Smooth muscle cell of the brain vasculature (primary cell): ENCODE measurements at regions not wholly inside any gene's neighbourhood (a gene's known extent, or its start where the extent isn't known, plus 50 kb on each side); places are given as distances from the start of the nearest gene placed in this dataset.
"Not testable (repeated sequence)": the region's sequence is repeated elsewhere in the genome, so short reads cannot be mapped to it uniquely, and the experiment has no call there.

Experiments used
- DNase-seq: peaks from one replicate; pipeline ENCODE4 v3.0.0-alpha.2; 2012; ENCODE audit warnings: low read depth, low spot score

GRCh38 chr13:47892374-47892773 is 108.7 kb downstream of the SUCLA2 start:
- DNase-seq: no peak

- no peak for DNase-seq
Measured at GRCh38 chr13:47890146-47890814, 110.8 kb downstream of the SUCLA2 start.

GRCh38 chr13:47886314-47886713 is 114.8 kb downstream of the SUCLA2 start:
- DNase-seq: no peak

- DNase-seq: no peak
Measured at GRCh38 chr13:47875201-47875600, 125.9 kb downstream of the SUCLA2 start.

GRCh38 chr13:47873987-47874386 is 127.1 kb downstream of the SUCLA2 start:
- not testable (repeated sequence) for DNase-seq

- DNase-seq: not testable (repeated sequence)
Measured at GRCh38 chr13:47873319-47873718, 127.8 kb downstream of the SUCLA2 start.

GRCh38 chr13:47869776-47870175 is 131.3 kb downstream of the SUCLA2 start:
- DNase-seq: no peak

- DNase-seq: no peak
Measured at GRCh38 chr13:47865883-47866282, 135.2 kb downstream of the SUCLA2 start.

- no peak for DNase-seq
Measured at GRCh38 chr13:47862841-47863240, 138.2 kb downstream of the SUCLA2 start.

- no peak for DNase-seq
Measured at GRCh38 chr13:47859165-47859564, 141.9 kb downstream of the SUCLA2 start.

- no peak for DNase-seq
Measured at GRCh38 chr13:47858042-47859025, 142.7 kb downstream of the SUCLA2 start.

- no peak for DNase-seq
Measured at GRCh38 chr13:47853236-47853635, 147.8 kb downstream of the SUCLA2 start.

- no peak for DNase-seq
Measured at GRCh38 chr13:47846886-47847285, 154.2 kb downstream of the SUCLA2 start.

GRCh38 chr13:47845981-47846380 is 155.1 kb downstream of the SUCLA2 start:
- no peak for DNase-seq

- DNase-seq: no peak
Measured at GRCh38 chr13:47843005-47843404, 158.1 kb downstream of the SUCLA2 start.

GRCh38 chr13:47841151-47841550 is 159.9 kb downstream of the SUCLA2 start:
- no peak for DNase-seq

GRCh38 chr13:47837906-47838305 is 163.2 kb downstream of the SUCLA2 start:
- DNase-seq: no peak

- no peak for DNase-seq
Measured at GRCh38 chr13:47837104-47837880, 163.8 kb downstream of the SUCLA2 start.

GRCh38 chr13:47835470-47836228 is 165.4 kb downstream of the SUCLA2 start:
- no peak for DNase-seq

- no peak for DNase-seq
Measured at GRCh38 chr13:47832458-47832972, 168.6 kb downstream of the SUCLA2 start.

GRCh38 chr13:47831265-47831664 is 169.8 kb downstream of the SUCLA2 start:
- DNase-seq: no peak
